Heart left ventricle (tissue), 13 donors: ENCODE measurements at regions not wholly inside any gene's neighbourhood (a gene's known extent, or its start where the extent isn't known, plus 50 kb on each side); places are given as distances from the start of the nearest gene placed in this dataset.

Source experiments
- CTCF ChIP-seq, 12 donors: fragments of 200-600 bp; sonication (generic) in 4 of 12; IDR thresholded peaks; one replicate each; pipeline versions ENCODE4 v1.5.0 to v1.8.0; 2018 to 2022; ENCODE audit warnings: antibody characterized with exemption in 12 of 12, mild to moderate bottlenecking in 5 of 12
- POLR2A ChIP-seq, 2 donors: fragments of 450-650 bp; IDR thresholded peaks; one replicate each; pipeline ENCODE4 v1.6.1; 2017; ENCODE audit warnings: antibody characterized with exemption in 2 of 2, mild to moderate bottlenecking in 2 of 2, moderate library complexity in 2 of 2
- donor health status: ischemic (EF 13 %, LVEDD 7.1; RV severe dilation, severe dysfunction).
- donor health status: DM: no; HTN: yes; CAD: no.
- donor health status: DM: no; HTN: no; CAD: no.
- donor health status: ischemic (EF 25% LVEDD 6.9; RV normal size, moderate dysfunction).
- donor health status: ischemic (EF 25% LVEDD 5.7; RV mildly dilated, moderate dysfunction).
- donor health status: ischemic (EF 35%, LVEDD 5.7; RV mildly dilated, moderate dysfunction).
- donor health status: nonischemic (EF 11% LVEDD 7.7; RV severe dilation, severe dysfunction).
- donor health status: DM: yes; HTN: yes; CAD: no.
- donor health status: PGD.
- donor health status: ischemic (EF 29% LVEDD 5.4; RV normal size, mild dysfunction).
- donor health status: nonischemic (EF 23%, LVEDD 6.1; RV moderate dilation, normal function).

GRCh38 chr9:23412046-23412445 is 414.0 kb downstream of the ELAVL2 start:
- no peak for TF ChIP-seq CTCF (IDR thresholded peaks at IDR 0.05)
- no peak for TF ChIP-seq POLR2A (IDR thresholded peaks at IDR 0.05)
